ENCODE measurements at regions not wholly inside any gene's neighbourhood (a gene's known extent, or its start where the extent isn't known, plus 50 kb on each side); places are given as distances from the start of the nearest gene placed in this dataset.

- Histone ChIP-seq H3K79me2 (ENCODE audit: low read length) (no peaks in the 10 kb centered on the region), H4K20me1 (ENCODE audit: insufficient read depth, low read length) (no peaks in the 10 kb centered on the region), H3K36me3 (replicated peaks; ENCODE audit: insufficient read depth, low read length) (no peaks in the 10 kb centered on the region), H3K9ac (ENCODE audit: low read length) (no peak overlapping the region), H3K27me3 (replicated peaks; ENCODE audit: insufficient read depth, low read length) (no peaks in the 10 kb centered on the region), H3F3A (ENCODE audit: insufficient read depth, low read length) (no peaks in the 10 kb centered on the region), H3K9me3 (replicated peaks; ENCODE audit: insufficient read depth, low read length) (no peaks in the 10 kb centered on the region), H3K27ac (ENCODE audit: low read length) (no peak overlapping the region), H2AFZ (ENCODE audit: low read length) (no peak overlapping the region), H3K4me2 (ENCODE audit: low read depth, low read length) (no peak overlapping the region), H3K4me3 (ENCODE audit: low read length) (no peak overlapping the region), H3K4me1 (ENCODE audit: low read length) (no peaks in the 10 kb centered on the region), H3K9me2 (replicated peaks; ENCODE audit: insufficient read depth, low read length) (no peaks in the 10 kb centered on the region)
- no peak for DNase-seq
- no peak for TF ChIP-seq EZH2phosphoT487 (IDR thresholded peaks at IDR 0.05; ENCODE audit: low read length)
- TF ChIP-seq EZH2 (optimal IDR thresholded peaks at IDR 0.05; ENCODE audit: low read depth, low read length) = no peak
- TF ChIP-seq, protein P1, sequence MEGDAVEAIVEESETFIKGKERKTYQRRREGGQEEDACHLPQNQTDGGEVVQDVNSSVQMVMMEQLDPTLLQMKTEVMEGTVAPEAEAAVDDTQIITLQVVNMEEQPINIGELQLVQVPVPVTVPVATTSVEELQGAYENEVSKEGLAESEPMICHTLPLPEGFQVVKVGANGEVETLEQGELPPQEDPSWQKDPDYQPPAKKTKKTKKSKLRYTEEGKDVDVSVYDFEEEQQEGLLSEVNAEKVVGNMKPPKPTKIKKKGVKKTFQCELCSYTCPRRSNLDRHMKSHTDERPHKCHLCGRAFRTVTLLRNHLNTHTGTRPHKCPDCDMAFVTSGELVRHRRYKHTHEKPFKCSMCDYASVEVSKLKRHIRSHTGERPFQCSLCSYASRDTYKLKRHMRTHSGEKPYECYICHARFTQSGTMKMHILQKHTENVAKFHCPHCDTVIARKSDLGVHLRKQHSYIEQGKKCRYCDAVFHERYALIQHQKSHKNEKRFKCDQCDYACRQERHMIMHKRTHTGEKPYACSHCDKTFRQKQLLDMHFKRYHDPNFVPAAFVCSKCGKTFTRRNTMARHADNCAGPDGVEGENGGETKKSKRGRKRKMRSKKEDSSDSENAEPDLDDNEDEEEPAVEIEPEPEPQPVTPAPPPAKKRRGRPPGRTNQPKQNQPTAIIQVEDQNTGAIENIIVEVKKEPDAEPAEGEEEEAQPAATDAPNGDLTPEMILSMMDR (IDR thresholded peaks at IDR 0.05; ENCODE audit: low read length) = no peak
Observed at GRCh38 chr1:189369612-189370011, 1108.1 kb downstream of the BRINP3 start.

GRCh38 chr1:189374816-189375215, 1102.8 kb downstream of the BRINP3 start:
- no peaks in the 10 kb centered on the region for H4K20me1 ChIP-seq (ENCODE audit: insufficient read depth, low read length)
- TF ChIP-seq EZH2phosphoT487 (IDR thresholded peaks at IDR 0.05; ENCODE audit: low read length) (no peak), EZH2 (optimal IDR thresholded peaks at IDR 0.05; ENCODE audit: low read depth, low read length) (no peak)
- TF ChIP-seq, protein P1 (IDR thresholded peaks at IDR 0.05; ENCODE audit: low read length) = no peak
- H3K4me1 ChIP-seq (ENCODE audit: low read length) = no peaks in the 10 kb centered on the region
- H2AFZ ChIP-seq (ENCODE audit: low read length) = no peak overlapping the region
- H3K79me2 ChIP-seq (ENCODE audit: low read length) = no peaks in the 10 kb centered on the region
- H3K9ac ChIP-seq (ENCODE audit: low read length) = no peak overlapping the region
- H3K9me2 ChIP-seq (replicated peaks; ENCODE audit: insufficient read depth, low read length) = no peaks in the 10 kb centered on the region
- no peak overlapping the region for H3K27ac ChIP-seq (ENCODE audit: low read length)
- no peak overlapping the region for H3K4me2 ChIP-seq (ENCODE audit: low read depth, low read length)
- H3K9me3 ChIP-seq (replicated peaks; ENCODE audit: insufficient read depth, low read length) = no peaks in the 10 kb centered on the region
- no peak for DNase-seq
- no peak overlapping the region for H3K4me3 ChIP-seq (ENCODE audit: low read length)
- H3F3A ChIP-seq (ENCODE audit: insufficient read depth, low read length) = no peaks in the 10 kb centered on the region
- H3K36me3 ChIP-seq (replicated peaks; ENCODE audit: insufficient read depth, low read length) = no peaks in the 10 kb centered on the region
- H3K27me3 ChIP-seq (replicated peaks; ENCODE audit: insufficient read depth, low read length) = no peaks in the 10 kb centered on the region

GRCh38 chr1:189405419-189405818, 1072.2 kb downstream of the BRINP3 start:
- no peak for DNase-seq
- H3K4me1 ChIP-seq (ENCODE audit: low read length) = no peaks in the 10 kb centered on the region
- no peaks in the 10 kb centered on the region for H3K27me3 ChIP-seq (replicated peaks; ENCODE audit: insufficient read depth, low read length)
- H3K27ac ChIP-seq (ENCODE audit: low read length) = no peak overlapping the region
- H3K9me3 ChIP-seq (replicated peaks; ENCODE audit: insufficient read depth, low read length) = no peaks in the 10 kb centered on the region
- no peaks in the 10 kb centered on the region for H4K20me1 ChIP-seq (ENCODE audit: insufficient read depth, low read length)
- H3K4me2 ChIP-seq (ENCODE audit: low read depth, low read length) = no peak overlapping the region
- H3F3A ChIP-seq (ENCODE audit: insufficient read depth, low read length) = no peaks in the 10 kb centered on the region
- no peaks in the 10 kb centered on the region for H3K9me2 ChIP-seq (replicated peaks; ENCODE audit: insufficient read depth, low read length)
- no peaks in the 10 kb centered on the region for H3K79me2 ChIP-seq (ENCODE audit: low read length)
- no peaks in the 10 kb centered on the region for H3K36me3 ChIP-seq (replicated peaks; ENCODE audit: insufficient read depth, low read length)
- TF ChIP-seq EZH2 (optimal IDR thresholded peaks at IDR 0.05; ENCODE audit: low read depth, low read length) (no peak), EZH2phosphoT487 (IDR thresholded peaks at IDR 0.05; ENCODE audit: low read length) (no peak)
- TF ChIP-seq, protein P1 (IDR thresholded peaks at IDR 0.05; ENCODE audit: low read length) = no peak
- H3K4me3 ChIP-seq (ENCODE audit: low read length) = no peak overlapping the region
- H3K9ac ChIP-seq (ENCODE audit: low read length) = no peak overlapping the region
- H2AFZ ChIP-seq (ENCODE audit: low read length) = no peak overlapping the region

All from MM.1S (cell line).